GM21515 (cell line): ENCODE measurements at regions not wholly inside any gene's neighbourhood (a gene's known extent, or its start where the extent isn't known, plus 50 kb on each side); places are given as distances from the start of the nearest gene placed in this dataset.

Experiments used
- ATAC-seq: cut with Tn5 transposase; IDR thresholded peaks from one replicate; pipeline ENCODE4 v1.9.1; 2021; ENCODE audit not compliant: unreplicated experiment

GRCh38 chr13:22082030-22082429 lies 411.2 kb downstream of the FGF9 start:
- ATAC-seq = no peak

GRCh38 chr13:22082437-22083100 lies 411.7 kb downstream of the FGF9 start:
- no peak for ATAC-seq

- ATAC-seq = no peak
Measured at GRCh38 chr13:22085001-22085400, 414.1 kb downstream of the FGF9 start.

- ATAC-seq = no peak
Measured at GRCh38 chr13:22086597-22087330, 415.9 kb downstream of the FGF9 start.

- no peak for ATAC-seq
Measured at GRCh38 chr13:22090106-22090505, 419.2 kb downstream of the FGF9 start.

GRCh38 chr13:22091222-22091970 lies 420.5 kb downstream of the FGF9 start:
- ATAC-seq = no peak

GRCh38 chr13:22091971-22092300 lies 421.1 kb downstream of the FGF9 start:
- ATAC-seq = no peak

- no peak for ATAC-seq
Measured at GRCh38 chr13:22092791-22093560, 422.1 kb downstream of the FGF9 start.

- no peak for ATAC-seq
Measured at GRCh38 chr13:22095794-22096193, 424.9 kb downstream of the FGF9 start.

- ATAC-seq = no peak
Measured at GRCh38 chr13:22099585-22099984, 428.7 kb downstream of the FGF9 start.

- ATAC-seq = no peak
Measured at GRCh38 chr13:22102271-22102670, 431.4 kb downstream of the FGF9 start.

GRCh38 chr13:22103046-22104027 lies 432.5 kb downstream of the FGF9 start:
- no peak for ATAC-seq

GRCh38 chr13:22106058-22106457 lies 435.2 kb downstream of the FGF9 start:
- ATAC-seq = no peak

- ATAC-seq = no peak
Measured at GRCh38 chr13:22107549-22107948, 436.7 kb downstream of the FGF9 start.

GRCh38 chr13:22108283-22108942 lies 437.5 kb downstream of the FGF9 start:
- no peak for ATAC-seq

- ATAC-seq = no peak
Measured at GRCh38 chr13:22108979-22109378, 438.1 kb downstream of the FGF9 start.

GRCh38 chr13:22110368-22110767 lies 439.5 kb downstream of the FGF9 start:
- ATAC-seq = no peak

GRCh38 chr13:22111152-22111783 lies 440.4 kb downstream of the FGF9 start:
- ATAC-seq = no peak

- ATAC-seq = no peak
Measured at GRCh38 chr13:22111961-22112360, 441.1 kb downstream of the FGF9 start.
